NOMO-1 treated with dmso at 0.1 percent for 144 hours (cell line): ENCODE measurements at regions not wholly inside any gene's neighbourhood (a gene's known extent, or its start where the extent isn't known, plus 50 kb on each side); places are given as distances from the start of the nearest gene placed in this dataset.

Experiments used
- DNase-seq: peaks from one replicate; lab custom pipeline; 2025; ENCODE audit not compliant: unreplicated experiment; lab: John Stamatoyannopoulos, UW

GRCh38 chr21:38959692-38960061 is 153.9 kb downstream of the ETS2 start:
- DNase-seq = no peak

GRCh38 chr21:38958940-38959691 is 153.4 kb downstream of the ETS2 start:
- DNase-seq = peak; percentile 57

DNA sequence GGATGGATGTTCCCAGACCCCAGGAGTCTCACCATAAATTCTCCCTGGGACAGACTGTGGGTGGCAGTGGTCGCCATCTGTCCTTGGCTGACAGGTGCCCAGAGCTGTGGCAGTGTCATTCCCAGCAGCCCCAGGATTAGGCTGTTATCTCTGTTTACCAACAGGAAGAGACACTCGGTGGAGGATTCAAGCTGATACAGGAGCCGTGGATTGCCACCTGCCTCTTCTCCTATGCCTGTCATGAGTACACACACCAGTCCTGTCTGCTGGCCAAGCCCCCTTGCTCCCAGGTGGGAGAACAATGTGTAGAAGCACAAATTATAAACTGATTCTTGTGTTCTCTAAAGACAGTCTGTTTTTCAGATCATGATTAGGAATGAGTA is 152.6 kb downstream of the ETS2 start:
- DNase-seq = no peak

GRCh38 chr21:38957575-38958322 is 152.0 kb downstream of the ETS2 start:
- DNase-seq = no peak

DNA sequence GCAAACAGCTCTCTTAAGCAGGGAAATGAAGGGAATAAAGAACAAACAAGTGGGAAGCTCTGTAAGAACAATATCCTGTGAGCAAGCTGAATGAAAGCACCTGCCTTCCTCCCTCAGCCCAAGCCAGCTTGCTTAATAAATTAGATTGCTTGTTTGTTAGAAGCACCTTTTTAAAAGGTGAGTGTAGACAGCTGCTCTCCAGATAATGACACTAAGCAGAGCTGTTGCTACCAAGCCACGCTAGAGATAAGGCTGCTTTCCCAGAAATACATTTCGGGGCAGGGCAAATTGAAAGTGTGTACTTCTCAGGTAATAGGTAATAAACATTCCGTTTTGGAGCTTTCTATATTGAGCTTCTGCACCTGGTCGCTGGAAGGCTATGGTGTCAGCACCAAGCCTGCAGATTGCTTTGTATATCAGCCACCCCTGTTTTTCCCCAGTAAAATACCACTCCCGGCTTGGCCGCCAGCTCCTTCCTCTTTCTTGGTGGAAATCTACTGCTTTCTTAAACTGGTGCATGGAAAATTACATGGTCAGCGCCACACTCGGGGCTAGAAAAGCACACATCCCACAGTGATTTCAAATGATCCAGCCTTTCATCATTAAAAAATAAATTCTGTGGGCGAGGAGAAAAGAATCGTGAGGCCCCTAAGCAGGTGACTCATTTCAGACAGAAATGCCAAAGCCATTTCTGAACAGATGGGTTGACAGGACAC is 151.3 kb downstream of the ETS2 start:
- no peak for DNase-seq

DNA sequence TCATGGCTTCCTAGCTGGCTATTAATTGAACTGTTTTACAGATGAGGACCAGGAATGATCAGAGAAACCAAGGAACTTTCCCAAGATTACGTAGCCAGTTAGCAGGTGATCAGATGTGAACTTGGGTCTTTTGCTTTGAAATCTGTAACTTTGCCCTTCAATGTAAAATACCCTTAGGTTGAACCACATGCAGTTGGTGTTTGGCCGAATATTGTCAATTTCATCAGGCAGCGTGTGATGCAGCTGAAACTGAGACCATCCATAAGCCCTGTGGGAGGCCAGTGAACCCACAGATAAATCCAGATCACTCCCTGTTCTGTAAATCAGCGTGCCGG is 150.8 kb downstream of the ETS2 start:
- DNase-seq = no peak

- DNase-seq = no peak
Observed at GRCh38 chr21:38956007-38956406, 150.3 kb downstream of the ETS2 start.

DNA sequence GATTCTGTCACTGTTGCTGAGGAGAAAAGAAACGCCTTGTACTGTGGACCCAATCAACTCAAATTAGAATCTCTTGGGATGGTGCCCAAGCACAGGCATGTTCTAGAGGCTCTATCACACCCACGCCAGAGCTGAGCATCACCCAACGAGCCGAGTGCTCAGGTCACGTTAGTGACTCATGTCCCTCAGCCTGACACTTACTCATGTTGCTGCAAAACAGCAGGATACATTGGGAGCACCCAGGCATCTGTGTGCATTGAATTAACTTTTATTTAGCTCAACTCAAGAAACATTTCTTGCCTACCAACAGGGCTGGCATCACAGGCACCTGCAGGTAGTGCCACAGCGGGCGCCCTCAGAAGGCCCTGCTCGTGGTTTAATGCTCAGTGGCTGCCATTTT is 149.8 kb downstream of the ETS2 start:
- DNase-seq = no peak

- DNase-seq = no peak
Observed at GRCh38 chr21:38954588-38955004, 148.9 kb downstream of the ETS2 start.

DNA sequence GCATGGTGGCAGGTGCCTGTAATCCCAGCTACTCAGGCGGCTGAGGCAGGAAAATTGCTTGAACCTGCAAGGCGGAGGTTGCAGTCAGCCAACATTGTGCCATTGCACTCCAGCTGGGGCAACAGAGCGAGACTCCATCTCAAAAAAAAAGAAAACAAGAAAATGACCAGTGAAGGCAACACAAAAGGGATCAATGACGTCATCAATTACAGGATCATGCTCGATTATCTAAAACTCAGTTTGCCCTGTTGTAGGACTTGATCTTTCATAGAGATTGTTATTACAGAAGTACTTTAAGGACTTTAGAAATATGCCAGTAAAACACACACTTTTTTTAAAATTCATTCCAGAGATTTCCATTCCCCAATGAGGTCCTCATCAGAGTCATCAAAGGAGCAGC is 147.8 kb downstream of the ETS2 start:
- DNase-seq = no peak

- DNase-seq = no peak
Observed at GRCh38 chr21:38952890-38953289, 147.2 kb downstream of the ETS2 start.

DNA sequence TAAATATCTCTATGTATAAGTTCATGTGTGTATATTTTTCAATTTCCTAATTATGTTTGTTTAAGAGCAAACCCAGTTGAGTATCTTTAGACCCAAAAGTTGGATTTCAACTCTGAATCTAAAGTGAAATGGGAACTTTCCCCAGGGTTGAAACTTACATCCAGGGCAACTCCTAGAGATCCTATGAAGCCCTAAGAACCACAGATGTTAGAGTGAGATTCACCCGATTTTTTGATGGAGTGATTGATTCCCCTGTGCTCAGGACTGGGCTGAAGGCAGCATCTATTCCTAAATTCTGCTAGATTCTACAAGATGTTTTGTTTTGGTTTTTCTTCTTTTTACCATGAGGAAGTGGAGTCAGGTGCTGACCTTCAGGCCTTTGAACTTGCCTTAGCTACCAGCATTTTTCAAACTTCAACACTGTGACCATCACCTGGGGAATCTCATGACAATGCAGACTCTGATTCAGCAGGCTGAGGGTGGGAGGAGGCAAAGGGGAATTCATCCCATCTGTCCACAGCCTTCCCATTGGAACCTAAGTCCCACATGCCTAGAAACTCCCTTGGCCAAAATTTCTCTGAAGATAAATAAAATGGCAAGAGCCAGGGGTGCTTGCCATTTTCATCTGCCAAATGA is 145.5 kb downstream of the ETS2 start:
- no peak for DNase-seq

- DNase-seq = no peak
Observed at GRCh38 chr21:38950435-38951094, 144.8 kb downstream of the ETS2 start.

GRCh38 chr21:38949070-38949380 is 143.3 kb downstream of the ETS2 start:
- no peak for DNase-seq

GRCh38 chr21:38948377-38949069 is 142.8 kb downstream of the ETS2 start:
- DNase-seq = no peak

DNA sequence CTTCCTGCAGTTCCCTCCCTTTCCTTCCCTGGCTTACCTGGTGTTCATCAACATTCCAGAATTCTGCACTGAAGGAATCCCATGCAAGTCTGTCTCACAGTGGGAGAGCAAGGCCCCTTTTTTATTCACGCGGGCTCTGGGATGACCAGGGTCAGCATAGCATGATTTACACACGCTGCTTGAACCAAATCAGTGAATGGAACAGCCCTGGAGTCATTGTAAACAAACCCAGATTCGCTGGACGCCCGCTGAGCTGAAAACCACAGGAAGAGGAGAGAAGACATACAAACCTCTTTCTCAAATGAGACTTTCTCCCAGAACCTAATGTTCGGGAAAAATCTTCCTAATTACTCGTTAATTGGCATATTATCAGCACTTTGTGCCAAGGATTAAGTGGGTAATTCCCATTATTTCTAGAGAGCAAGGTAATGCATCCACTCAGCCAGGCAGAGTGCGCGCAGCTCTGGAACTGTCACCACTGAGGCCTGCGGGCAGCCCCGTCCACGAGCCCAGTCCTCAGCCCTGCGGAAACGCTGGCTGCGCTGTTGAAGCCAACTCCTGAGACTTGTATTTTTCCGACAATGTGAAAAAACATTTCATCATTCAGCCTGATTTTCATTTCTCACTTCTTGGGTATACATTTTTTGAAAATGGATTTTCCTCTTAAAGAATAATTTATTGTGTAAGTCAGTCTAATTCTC is 140.0 kb downstream of the ETS2 start:
- no peak for DNase-seq

GRCh38 chr21:38944903-38945302 is 139.2 kb downstream of the ETS2 start:
- no peak for DNase-seq

- no peak for DNase-seq
Observed at GRCh38 chr21:38944402-38944801, 138.7 kb downstream of the ETS2 start.

- no peak for DNase-seq
Observed at GRCh38 chr21:38942748-38943211, 137.1 kb downstream of the ETS2 start.

DNA sequence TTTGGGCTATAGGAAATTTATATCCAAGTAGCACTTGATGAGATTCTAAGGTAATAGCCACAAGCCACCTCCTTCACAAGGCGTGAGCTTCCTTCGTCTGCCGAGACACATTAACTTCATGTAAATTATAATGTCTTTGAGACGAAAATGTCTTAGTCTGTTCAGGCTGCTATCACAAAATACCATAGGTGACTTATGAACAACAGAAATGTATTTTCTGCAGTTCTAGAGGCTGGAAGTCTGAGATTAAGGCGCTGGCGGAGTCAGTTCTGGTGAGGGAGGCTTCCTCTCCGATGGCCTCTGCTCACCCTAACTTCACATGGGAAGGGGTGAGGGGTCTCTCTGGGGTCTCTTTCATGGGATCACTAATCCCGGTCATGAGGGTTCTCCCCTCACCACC is 133.0 kb downstream of the ETS2 start:
- no peak for DNase-seq
